ENCODE measurements at regions not wholly inside any gene's neighbourhood (a gene's known extent, or its start where the extent isn't known, plus 50 kb on each side); places are given as distances from the start of the nearest gene placed in this dataset.

- H3K4me3 ChIP-seq, result no peak overlapping the region
- no peaks in the 10 kb centered on the region for H3K9me3 ChIP-seq (replicated peaks; ENCODE audit: control insufficient read depth, insufficient read depth, low read depth, low read length)
- BruUV-seq (replicated peaks), result no TSS peak
- no peak overlapping the region for H2AFZ ChIP-seq (ENCODE audit: low read depth, low read length)
- DNase-seq (ENCODE audit: extremely low read depth in 1 of 4, low spot score in 3 of 4), result no peak
- H3K36me3 ChIP-seq (ENCODE audit: control insufficient read depth, insufficient read depth, low read length), result no peaks in the 10 kb centered on the region
- no peaks in the 10 kb centered on the region for H3K79me2 ChIP-seq (ENCODE audit: control insufficient read depth, insufficient read depth, low read length)
- no peak for ATAC-seq
- no peaks in the 10 kb centered on the region for H3K27me3 ChIP-seq (ENCODE audit: control insufficient read depth in 2 of 2, insufficient read depth in 2 of 2, low read length in 2 of 2)
- in situ Hi-C loops (cut with MboI) (no loop called here), intact Hi-C loops (cut with micrococcal nuclease) (no loop called here)
- no peak overlapping the region for H3K27ac ChIP-seq (ENCODE audit: extremely low read depth, low read depth, low read length)
- 0% methylated on average over 1 of the region's 1 CpG for WGBS (ENCODE audit: insufficient coverage, low coverage, missing lambda C conversion rate)
- CTCF ChIA-PET (ENCODE audit: low intra/inter-chr PET ratio), result no interaction called here
- H3K4me2 ChIP-seq (ENCODE audit: insufficient read depth, low read length), result no peak overlapping the region
- no peak for FAIRE-seq
- H3K9me1 ChIP-seq (ENCODE audit: control insufficient read depth, insufficient read depth, low read length), result no peaks in the 10 kb centered on the region
- no peaks in the 10 kb centered on the region for H3K4me1 ChIP-seq (replicated peaks in 1 of 2; ENCODE audit: control insufficient read depth in 2 of 2, insufficient read depth in 2 of 2, low read length in 2 of 2)
- POLR2A ChIA-PET, result no interaction called here
- no peak overlapping the region for H3K9ac ChIP-seq (ENCODE audit: insufficient read depth in 1 of 2, low read depth in 2 of 2, low read length in 2 of 2)
- no peaks in the 10 kb centered on the region for H4K20me1 ChIP-seq (replicated peaks; ENCODE audit: control insufficient read depth, insufficient read depth, low read length)
- no peak for TF ChIP-seq ZNF280B (CRISPR knock-in tag; IDR thresholded peaks at IDR 0.05)
- no peak for TF ChIP-seq ZNF407 (IDR thresholded peaks at IDR 0.05; ENCODE audit: low read depth)
- TF ChIP-seq NR2C1 (IDR thresholded peaks at IDR 0.05), result no peak
- TF ChIP-seq NR2C1 (tag; IDR thresholded peaks at IDR 0.05), result no peak
- TF ChIP-seq, protein P1, sequence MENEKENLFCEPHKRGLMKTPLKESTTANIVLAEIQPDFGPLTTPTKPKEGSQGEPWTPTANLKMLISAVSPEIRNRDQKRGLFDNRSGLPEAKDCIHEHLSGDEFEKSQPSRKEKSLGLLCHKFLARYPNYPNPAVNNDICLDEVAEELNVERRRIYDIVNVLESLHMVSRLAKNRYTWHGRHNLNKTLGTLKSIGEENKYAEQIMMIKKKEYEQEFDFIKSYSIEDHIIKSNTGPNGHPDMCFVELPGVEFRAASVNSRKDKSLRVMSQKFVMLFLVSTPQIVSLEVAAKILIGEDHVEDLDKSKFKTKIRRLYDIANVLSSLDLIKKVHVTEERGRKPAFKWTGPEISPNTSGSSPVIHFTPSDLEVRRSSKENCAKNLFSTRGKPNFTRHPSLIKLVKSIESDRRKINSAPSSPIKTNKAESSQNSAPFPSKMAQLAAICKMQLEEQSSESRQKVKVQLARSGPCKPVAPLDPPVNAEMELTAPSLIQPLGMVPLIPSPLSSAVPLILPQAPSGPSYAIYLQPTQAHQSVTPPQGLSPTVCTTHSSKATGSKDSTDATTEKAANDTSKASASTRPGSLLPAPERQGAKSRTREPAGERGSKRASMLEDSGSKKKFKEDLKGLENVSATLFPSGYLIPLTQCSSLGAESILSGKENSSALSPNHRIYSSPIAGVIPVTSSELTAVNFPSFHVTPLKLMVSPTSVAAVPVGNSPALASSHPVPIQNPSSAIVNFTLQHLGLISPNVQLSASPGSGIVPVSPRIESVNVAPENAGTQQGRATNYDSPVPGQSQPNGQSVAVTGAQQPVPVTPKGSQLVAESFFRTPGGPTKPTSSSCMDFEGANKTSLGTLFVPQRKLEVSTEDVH (IDR thresholded peaks at IDR 0.05; ENCODE audit: low read depth, partially characterized antibody), result no peak
- no peak for TF ChIP-seq NONO (IDR thresholded peaks at IDR 0.05; ENCODE audit: low read depth in 2 of 2, low read length in 1 of 2)
- no peak for TF ChIP-seq MCM7 (IDR thresholded peaks at IDR 0.05)
- TF ChIP-seq GABPA (tag; conservative IDR thresholded peaks at IDR 0.05; ENCODE audit: low read depth), result no peak
- no peak for TF ChIP-seq CXXC5 (CRISPR knock-in tag; IDR thresholded peaks at IDR 0.05)
- TF ChIP-seq PML (IDR thresholded peaks at IDR 0.05; ENCODE audit: low read length), result no peak
- no peak for TF ChIP-seq NELFE (IDR thresholded peaks at IDR 0.05; ENCODE audit: insufficient read depth, insufficient read length)
- TF ChIP-seq ZNF134 (CRISPR knock-in tag; conservative IDR thresholded peaks at IDR 0.05), result no peak
- no peak for TF ChIP-seq PHF20 (IDR thresholded peaks at IDR 0.05; ENCODE audit: partially characterized antibody)
Measured at GRCh38 chr4:106775636-106776035, 260.5 kb downstream of the DKK2 start.
